ENCODE measurements at regions not wholly inside any gene's neighbourhood (a gene's known extent, or its start where the extent isn't known, plus 50 kb on each side); places are given as distances from the start of the nearest gene placed in this dataset.

DNA sequence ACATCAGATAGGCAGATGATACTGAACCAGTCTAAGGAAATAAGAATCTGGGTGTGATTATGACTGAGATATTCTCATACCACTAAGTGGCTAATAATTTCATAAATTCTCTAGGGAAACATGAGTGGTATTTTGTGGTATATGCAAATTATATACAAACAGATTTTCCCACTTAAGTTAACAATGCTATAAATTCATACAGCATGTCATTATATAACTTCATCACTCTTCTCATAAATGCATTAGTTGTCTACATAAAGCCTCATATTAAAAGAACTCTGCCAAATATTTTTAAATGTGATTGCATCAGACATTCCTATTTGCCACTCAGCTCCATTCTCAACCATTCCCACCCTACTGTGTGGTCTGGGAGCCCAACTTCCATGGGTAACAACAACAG is 226.5 kb downstream of the TLE1 start:
- Histone ChIP-seq H3K9me3 (no peaks in the 10 kb centered on the region), H3K4me3 (no peak overlapping the region), H3K4me1 (ENCODE audit: insufficient read depth) (peaks cover 4% of the 10 kb centered on the region), H3K27ac (no peak overlapping the region), H3K27me3 (no peaks in the 10 kb centered on the region), H3K36me3 (no peaks in the 10 kb centered on the region)
- TF ChIP-seq EP300 (IDR thresholded peaks at IDR 0.05) (no peak), POLR2A (IDR thresholded peaks at IDR 0.05) (no peak)
- TF ChIP-seq, protein P1, sequence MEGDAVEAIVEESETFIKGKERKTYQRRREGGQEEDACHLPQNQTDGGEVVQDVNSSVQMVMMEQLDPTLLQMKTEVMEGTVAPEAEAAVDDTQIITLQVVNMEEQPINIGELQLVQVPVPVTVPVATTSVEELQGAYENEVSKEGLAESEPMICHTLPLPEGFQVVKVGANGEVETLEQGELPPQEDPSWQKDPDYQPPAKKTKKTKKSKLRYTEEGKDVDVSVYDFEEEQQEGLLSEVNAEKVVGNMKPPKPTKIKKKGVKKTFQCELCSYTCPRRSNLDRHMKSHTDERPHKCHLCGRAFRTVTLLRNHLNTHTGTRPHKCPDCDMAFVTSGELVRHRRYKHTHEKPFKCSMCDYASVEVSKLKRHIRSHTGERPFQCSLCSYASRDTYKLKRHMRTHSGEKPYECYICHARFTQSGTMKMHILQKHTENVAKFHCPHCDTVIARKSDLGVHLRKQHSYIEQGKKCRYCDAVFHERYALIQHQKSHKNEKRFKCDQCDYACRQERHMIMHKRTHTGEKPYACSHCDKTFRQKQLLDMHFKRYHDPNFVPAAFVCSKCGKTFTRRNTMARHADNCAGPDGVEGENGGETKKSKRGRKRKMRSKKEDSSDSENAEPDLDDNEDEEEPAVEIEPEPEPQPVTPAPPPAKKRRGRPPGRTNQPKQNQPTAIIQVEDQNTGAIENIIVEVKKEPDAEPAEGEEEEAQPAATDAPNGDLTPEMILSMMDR (IDR thresholded peaks at IDR 0.05) = no peak
- intact Hi-C loops (cut with DNase I) = no loop called here
- no peak for DNase-seq

DNA sequence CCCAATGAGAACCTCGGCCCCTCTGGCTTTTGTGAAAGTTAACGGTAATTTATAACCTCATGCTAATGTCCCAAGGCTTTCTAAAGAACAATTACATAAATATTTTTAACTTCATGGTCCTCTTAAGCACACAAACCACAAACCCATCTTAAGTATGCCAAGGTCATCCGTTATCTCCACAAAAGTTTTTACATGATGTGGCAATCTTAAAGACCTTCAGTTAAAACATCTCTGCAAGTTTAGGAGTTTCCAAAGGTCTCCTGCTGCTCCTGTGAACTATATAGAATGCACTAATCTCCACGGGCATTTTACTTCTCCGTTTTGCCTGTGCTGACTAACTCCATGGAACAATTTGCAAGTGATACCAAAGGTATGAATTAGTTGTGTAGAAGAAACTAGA is 228.2 kb downstream of the TLE1 start:
- Histone ChIP-seq H3K27ac (no peak overlapping the region), H3K9me3 (no peaks in the 10 kb centered on the region), H3K4me3 (no peak overlapping the region), H3K36me3 (no peaks in the 10 kb centered on the region), H3K4me1 (ENCODE audit: insufficient read depth) (peaks cover 4% of the 10 kb centered on the region), H3K27me3 (no peaks in the 10 kb centered on the region)
- WGBS, 3 donors = 20 to 42% (median 29%) methylated on average over 5 of the region's 5 CpGs
- no peak for DNase-seq
- TF ChIP-seq EP300 (IDR thresholded peaks at IDR 0.05) = no peak
- TF ChIP-seq, protein P1 (IDR thresholded peaks at IDR 0.05) = no peak
- intact Hi-C loops (cut with DNase I) = no loop called here

DNA sequence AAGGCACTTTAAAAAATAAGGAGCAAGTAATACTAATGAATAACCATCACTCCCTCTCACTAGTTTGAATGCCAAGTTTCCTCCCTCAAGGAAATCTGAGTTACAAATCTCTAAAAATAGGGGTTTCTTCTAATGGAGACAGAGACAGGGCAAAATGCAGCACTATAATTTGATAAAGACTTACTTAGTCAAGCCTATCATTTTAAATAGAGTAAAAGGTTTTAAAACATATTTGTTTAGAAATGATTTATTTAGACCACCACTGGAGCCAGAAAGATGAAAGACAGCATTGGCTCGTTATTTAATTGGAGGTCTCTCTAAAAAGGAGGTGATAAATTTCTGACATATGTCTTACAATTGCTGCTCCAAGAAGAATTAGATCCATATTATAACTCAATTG is 228.7 kb downstream of the TLE1 start:
- Histone ChIP-seq H3K4me3 (no peak overlapping the region), H3K4me1 (ENCODE audit: insufficient read depth) (peaks cover 4% of the 10 kb centered on the region), H3K36me3 (no peaks in the 10 kb centered on the region), H3K9me3 (no peaks in the 10 kb centered on the region), H3K27me3 (no peaks in the 10 kb centered on the region), H3K27ac (no peak overlapping the region)
- no peak for DNase-seq
- intact Hi-C loops (cut with DNase I) = no loop called here
- TF ChIP-seq POLR2A (IDR thresholded peaks at IDR 0.05) = no peak
- 4 to 28% (median 20%) methylated on average over 1 of the region's 1 CpG for WGBS, 3 donors

DNA sequence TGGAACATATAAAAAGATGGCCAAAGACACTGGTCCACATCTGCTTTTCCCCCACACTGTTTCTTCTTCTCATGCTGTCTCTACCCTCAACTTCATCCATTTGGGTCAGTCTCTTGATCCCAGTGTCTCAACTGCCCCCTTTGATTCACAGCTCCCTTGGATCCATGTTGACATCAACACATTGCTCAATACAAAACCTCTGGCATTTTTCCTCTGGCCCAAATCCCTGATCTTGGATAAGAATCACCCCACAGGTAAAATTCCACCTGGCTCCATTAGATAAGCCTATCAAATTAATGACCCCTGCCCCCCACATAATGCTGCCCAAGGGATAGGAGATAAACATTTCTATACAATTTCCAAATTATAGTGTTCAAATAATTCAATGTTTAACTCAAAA is 229.8 kb downstream of the TLE1 start:
- DNase-seq = no peak
- intact Hi-C loops (cut with DNase I) = no loop called here
- Histone ChIP-seq H3K27me3 (no peaks in the 10 kb centered on the region), H3K36me3 (no peaks in the 10 kb centered on the region), H3K4me1 (ENCODE audit: insufficient read depth) (peaks cover 4% of the 10 kb centered on the region), H3K27ac (no peak overlapping the region), H3K4me3 (no peak overlapping the region), H3K9me3 (no peaks in the 10 kb centered on the region)
- TF ChIP-seq EP300 (IDR thresholded peaks at IDR 0.05) (no peak), POLR2A (IDR thresholded peaks at IDR 0.05) (no peak)
- TF ChIP-seq, protein P1 (IDR thresholded peaks at IDR 0.05) = no peak

GRCh38 chr9:81456431-81457006 is 232.8 kb downstream of the TLE1 start:
- no peak overlapping the region for H3K27ac ChIP-seq
- intact Hi-C loops (cut with DNase I) = no loop called here
- no peaks in the 10 kb centered on the region for H3K9me3 ChIP-seq
- H3K36me3 ChIP-seq = no peaks in the 10 kb centered on the region
- TF ChIP-seq POLR2A (IDR thresholded peaks at IDR 0.05) (no peak), EP300 (IDR thresholded peaks at IDR 0.05) (no peak)
- TF ChIP-seq, protein P1 (IDR thresholded peaks at IDR 0.05) = no peak
- no peak for DNase-seq
- peaks cover 4% of the 10 kb centered on the region for H3K4me1 ChIP-seq (ENCODE audit: insufficient read depth)
- no peak overlapping the region for H3K4me3 ChIP-seq
- H3K27me3 ChIP-seq = no peaks in the 10 kb centered on the region
- WGBS, 3 donors = 59 to 66% (median 63%) methylated on average over 2 of the region's 2 CpGs
